IPS DF 19.7 (cell line): ENCODE measurements at regions not wholly inside any gene's neighbourhood (a gene's known extent, or its start where the extent isn't known, plus 50 kb on each side); places are given as distances from the start of the nearest gene placed in this dataset.
"Not testable (repeated sequence)": the region's sequence is repeated elsewhere in the genome, so short reads cannot be mapped to it uniquely, and the experiment has no call there.

ENCODE experiments used
- DNase-seq: peaks from one replicate; pipeline ENCODE4 v3.0.0-alpha.2; 2013; ENCODE audit warnings: low read depth, low spot score

GRCh38 chr1:172717722-172718465, 59.0 kb downstream of the FASLG start:
- DNase-seq: no peak

- no peak for DNase-seq
Observed at GRCh38 chr1:172719066-172719627, 60.2 kb downstream of the FASLG start.

GRCh38 chr1:172719694-172720138, 60.8 kb downstream of the FASLG start:
- DNase-seq: no peak

GRCh38 chr1:172720339-172720738, 61.4 kb downstream of the FASLG start:
- no peak for DNase-seq

- no peak for DNase-seq
Observed at GRCh38 chr1:172723251-172723650, 64.3 kb downstream of the FASLG start.

GRCh38 chr1:172724232-172724631, 65.3 kb downstream of the FASLG start:
- DNase-seq: no peak

GRCh38 chr1:172724765-172725613, 66.1 kb downstream of the FASLG start:
- no peak for DNase-seq

- DNase-seq: no peak
Observed at GRCh38 chr1:172726740-172727139, 67.8 kb downstream of the FASLG start.

GRCh38 chr1:172727275-172727857, 68.5 kb downstream of the FASLG start:
- no peak for DNase-seq

- DNase-seq: peak; percentile 73
Observed at GRCh38 chr1:172727956-172728603, 69.2 kb downstream of the FASLG start.

GRCh38 chr1:172728705-172729104, 69.8 kb downstream of the FASLG start:
- not testable (repeated sequence) for DNase-seq

- no peak for DNase-seq
Observed at GRCh38 chr1:172732427-172732826, 73.5 kb downstream of the FASLG start.

- DNase-seq: no peak
Observed at GRCh38 chr1:172733815-172734214, 74.9 kb downstream of the FASLG start.

- DNase-seq: no peak
Observed at GRCh38 chr1:172738389-172738788, 79.5 kb downstream of the FASLG start.

- DNase-seq: no peak
Observed at GRCh38 chr1:172742599-172743500, 83.9 kb downstream of the FASLG start.

- DNase-seq: peak; percentile 25
Observed at GRCh38 chr1:172745014-172745413, 86.1 kb downstream of the FASLG start.

GRCh38 chr1:172746091-172746949, 87.4 kb downstream of the FASLG start:
- DNase-seq: no peak

- no peak for DNase-seq
Observed at GRCh38 chr1:172748201-172748600, 89.3 kb downstream of the FASLG start.

GRCh38 chr1:172751683-172752082, 92.8 kb downstream of the FASLG start:
- no peak for DNase-seq

GRCh38 chr1:172753964-172754363, 95.1 kb downstream of the FASLG start:
- DNase-seq: no peak
